Spleen (tissue), 7 donors: ENCODE measurements at regions not wholly inside any gene's neighbourhood (a gene's known extent, or its start where the extent isn't known, plus 50 kb on each side); places are given as distances from the start of the nearest gene placed in this dataset.

Source experiments
- POLR2A ChIP-seq, 3 donors: fragments of 450-650 bp; IDR thresholded peaks; one replicate each; pipeline ENCODE4 v1.5.1; 2017; ENCODE audit warnings: antibody characterized with exemption in 3 of 3, mild to moderate bottlenecking in 1 of 3
- POLR2AphosphoS5 ChIP-seq, 3 donors: sonication (generic); formaldehyde crosslinking; IDR thresholded peaks; one replicate each; pipeline ENCODE4 v1.5.1; 2017; ENCODE audit warnings: antibody characterized with exemption in 3 of 3
- TF ChIP-seq, protein P1 (sequence below), 11 experiments: fragments of 200-600 bp in 7 of 11; fragments of 450-650 bp in 4 of 11; sonication (generic) in 4 of 11; IDR thresholded peaks in 8 of 11; conservative IDR thresholded peaks in 3 of 11; 1 replicate in 7 of 11; 2 replicates in 4 of 11; pipeline versions ENCODE4 v1.4.0 to v1.8.0; 2016 to 2021; ENCODE audit warnings: antibody characterized with exemption in 11 of 11, inconsistent platforms in 4 of 11, mild to moderate bottlenecking in 1 of 11
- donor health status: DM: no; HTN: no; CAD: no; lungs with moderate emphysema.
- donor health status: DM: no; HTN: no; CAD: no.
- donor health status: DM: no; HTN: no; CAD: no.

DNA sequence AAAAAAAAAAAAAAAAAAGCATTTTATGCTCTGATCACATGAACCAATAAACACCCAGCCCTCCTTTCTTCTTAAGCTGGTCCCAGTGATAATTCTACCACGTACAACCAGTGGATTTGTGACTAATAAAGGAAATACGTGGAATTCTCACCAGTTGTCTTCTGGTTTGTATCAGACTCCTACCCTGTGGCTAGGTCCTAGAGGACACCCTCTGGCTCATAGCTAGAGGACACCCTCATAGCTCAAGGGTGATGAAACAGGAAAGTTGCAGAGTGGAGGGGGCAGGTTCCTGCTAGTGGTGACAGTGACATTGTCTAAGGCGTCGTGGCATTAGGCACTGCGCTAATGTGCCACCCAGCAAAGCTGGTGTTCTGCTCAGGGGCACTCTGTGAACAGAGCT is 167.8 kb downstream of the BCL11A start:
- TF ChIP-seq, protein P1, sequence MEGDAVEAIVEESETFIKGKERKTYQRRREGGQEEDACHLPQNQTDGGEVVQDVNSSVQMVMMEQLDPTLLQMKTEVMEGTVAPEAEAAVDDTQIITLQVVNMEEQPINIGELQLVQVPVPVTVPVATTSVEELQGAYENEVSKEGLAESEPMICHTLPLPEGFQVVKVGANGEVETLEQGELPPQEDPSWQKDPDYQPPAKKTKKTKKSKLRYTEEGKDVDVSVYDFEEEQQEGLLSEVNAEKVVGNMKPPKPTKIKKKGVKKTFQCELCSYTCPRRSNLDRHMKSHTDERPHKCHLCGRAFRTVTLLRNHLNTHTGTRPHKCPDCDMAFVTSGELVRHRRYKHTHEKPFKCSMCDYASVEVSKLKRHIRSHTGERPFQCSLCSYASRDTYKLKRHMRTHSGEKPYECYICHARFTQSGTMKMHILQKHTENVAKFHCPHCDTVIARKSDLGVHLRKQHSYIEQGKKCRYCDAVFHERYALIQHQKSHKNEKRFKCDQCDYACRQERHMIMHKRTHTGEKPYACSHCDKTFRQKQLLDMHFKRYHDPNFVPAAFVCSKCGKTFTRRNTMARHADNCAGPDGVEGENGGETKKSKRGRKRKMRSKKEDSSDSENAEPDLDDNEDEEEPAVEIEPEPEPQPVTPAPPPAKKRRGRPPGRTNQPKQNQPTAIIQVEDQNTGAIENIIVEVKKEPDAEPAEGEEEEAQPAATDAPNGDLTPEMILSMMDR (IDR thresholded peaks at IDR 0.05 in 8 of 11, conservative IDR thresholded peaks at IDR 0.05 in 3 of 11), result no peak
- no peak for TF ChIP-seq POLR2A (IDR thresholded peaks at IDR 0.05)
- no peak for TF ChIP-seq POLR2AphosphoS5 (IDR thresholded peaks at IDR 0.05)
